ENCODE measurements at regions not wholly inside any gene's neighbourhood (a gene's known extent, or its start where the extent isn't known, plus 50 kb on each side); places are given as distances from the start of the nearest gene placed in this dataset.

GRCh38 chr21:38952890-38953289 is 147.2 kb downstream of the ETS2 start:
- DNase-seq, result no peak

GRCh38 chr21:38951095-38951730 is 145.5 kb downstream of the ETS2 start:
- no peak for DNase-seq

GRCh38 chr21:38950435-38951094 is 144.8 kb downstream of the ETS2 start:
- no peak for DNase-seq

GRCh38 chr21:38949070-38949380 is 143.3 kb downstream of the ETS2 start:
- DNase-seq, result no peak

- DNase-seq, result no peak
These were observed 142.8 kb downstream of the ETS2 start for GRCh38 chr21:38948377-38949069.

- no peak for DNase-seq
These were observed 140.0 kb downstream of the ETS2 start for GRCh38 chr21:38945545-38946245.

- no peak for DNase-seq
These were observed 139.2 kb downstream of the ETS2 start for GRCh38 chr21:38944903-38945302.

- DNase-seq, result no peak
These were observed 138.7 kb downstream of the ETS2 start for GRCh38 chr21:38944402-38944801.

- DNase-seq, result no peak
These were observed 137.1 kb downstream of the ETS2 start for GRCh38 chr21:38942748-38943211.

- no peak for DNase-seq
These were observed 133.0 kb downstream of the ETS2 start for GRCh38 chr21:38938769-38939168.

GRCh38 chr21:38938343-38938742 is 132.6 kb downstream of the ETS2 start:
- DNase-seq, result peak; percentile 28

- no peak for DNase-seq
These were observed 132.1 kb downstream of the ETS2 start for GRCh38 chr21:38937844-38938243.

- DNase-seq, result no peak
These were observed 131.6 kb downstream of the ETS2 start for GRCh38 chr21:38937286-38937790.

- no peak for DNase-seq
These were observed 130.5 kb downstream of the ETS2 start for GRCh38 chr21:38936240-38936639.

GRCh38 chr21:38933731-38934130 is 128.0 kb downstream of the ETS2 start:
- DNase-seq, result no peak

GRCh38 chr21:38931291-38931690 is 125.6 kb downstream of the ETS2 start:
- DNase-seq, result no peak

- DNase-seq, result no peak
These were observed 125.1 kb downstream of the ETS2 start for GRCh38 chr21:38930853-38931252.

- no peak for DNase-seq
These were observed 124.3 kb downstream of the ETS2 start for GRCh38 chr21:38930066-38930465.

GRCh38 chr21:38929652-38930051 is 123.9 kb downstream of the ETS2 start:
- DNase-seq, result no peak

GRCh38 chr21:38929142-38929541 is 123.4 kb downstream of the ETS2 start:
- DNase-seq, result no peak

- no peak for DNase-seq
These were observed 122.0 kb downstream of the ETS2 start for GRCh38 chr21:38927776-38928175.

- no peak for DNase-seq
These were observed 120.2 kb downstream of the ETS2 start for GRCh38 chr21:38925923-38926322.

GRCh38 chr21:38925478-38925877 is 119.7 kb downstream of the ETS2 start:
- no peak for DNase-seq

- no peak for DNase-seq
These were observed 119.2 kb downstream of the ETS2 start for GRCh38 chr21:38924954-38925353.
